MM.1S (cell line): ENCODE measurements at regions not wholly inside any gene's neighbourhood (a gene's known extent, or its start where the extent isn't known, plus 50 kb on each side); places are given as distances from the start of the nearest gene placed in this dataset.

ENCODE experiments used
- DNase-seq: peaks from one replicate; pipeline ENCODE4 v3.0.0-alpha.2; 2015
- H2AFZ ChIP-seq: fragments of 300-600 bp; sonication (generic); 2 replicates; pipeline ENCODE4 v1.6.0; 2016; ENCODE audit warnings: antibody characterized with exemption, low read length
- H3F3A ChIP-seq: fragments of 300-600 bp; sonication (generic); 2 replicates; pipeline ENCODE4 v1.6.1; 2016; ENCODE audit warnings: mild to moderate bottlenecking, antibody characterized with exemption, low read length, moderate library complexity, mixed read lengths; ENCODE audit not compliant: insufficient read depth
- H3K27ac ChIP-seq: fragments of 300-600 bp; sonication (generic); 2 replicates; pipeline ENCODE4 v1.5.1; 2016; ENCODE audit warnings: mild to moderate bottlenecking, low read length
- H3K27me3 ChIP-seq: fragments of 300-600 bp; sonication (generic); replicated peaks from 2 replicates; pipeline ENCODE4 v1.6.0; 2016; ENCODE audit warnings: low read length; ENCODE audit not compliant: insufficient read depth
- H3K36me3 ChIP-seq: fragments of 300-600 bp; sonication (generic); replicated peaks from 2 replicates; pipeline ENCODE4 v1.6.1; 2016; ENCODE audit warnings: mild to moderate bottlenecking, low read length, mixed read lengths; ENCODE audit not compliant: insufficient read depth
- H3K4me1 ChIP-seq: fragments of 300-600 bp; sonication (generic); 2 replicates; pipeline ENCODE4 v1.6.1; 2016; ENCODE audit warnings: low read length, mixed read lengths
- H3K4me2 ChIP-seq: fragments of 300-600 bp; sonication (generic); 2 replicates; pipeline ENCODE4 v1.6.0; 2016; ENCODE audit warnings: low read depth, low read length
- H3K4me3 ChIP-seq: fragments of 300-600 bp; sonication (generic); 2 replicates; pipeline ENCODE4 v1.5.1; 2016; ENCODE audit warnings: low read length, mixed read lengths
- H3K79me2 ChIP-seq: fragments of 300-600 bp; sonication (generic); 2 replicates; pipeline ENCODE4 v1.6.1; 2016; ENCODE audit warnings: mixed run types, low read length, mixed read lengths
- H3K9ac ChIP-seq: fragments of 300-600 bp; sonication (generic); 2 replicates; pipeline ENCODE4 v1.6.1; 2016; ENCODE audit warnings: low read length, mixed read lengths
- H3K9me2 ChIP-seq: fragments of 300-600 bp; sonication (generic); replicated peaks from 2 replicates; pipeline ENCODE4 v1.6.1; 2016; ENCODE audit warnings: mild to moderate bottlenecking, low read length, mixed read lengths; ENCODE audit not compliant: insufficient read depth
- H3K9me3 ChIP-seq: fragments of 300-600 bp; sonication (generic); replicated peaks from 2 replicates; pipeline ENCODE4 v1.6.1; 2016; ENCODE audit warnings: mild to moderate bottlenecking, low read length, mixed read lengths; ENCODE audit not compliant: insufficient read depth
- H4K20me1 ChIP-seq: fragments of 300-600 bp; sonication (generic); 2 replicates; pipeline ENCODE4 v1.6.1; 2016; ENCODE audit warnings: mild to moderate bottlenecking, low read length, moderate library complexity, mixed read lengths; ENCODE audit not compliant: insufficient read depth
- EZH2 ChIP-seq: fragments of 300-600 bp; sonication (generic); optimal IDR thresholded peaks from 2 replicates; pipeline ENCODE3; 2017; ENCODE audit warnings: low read depth, mild to moderate bottlenecking, antibody characterized with exemption, low read length, mixed read lengths
- EZH2phosphoT487 ChIP-seq: fragments of 300-600 bp; sonication (generic); IDR thresholded peaks from 2 replicates; pipeline ENCODE4 v1.6.1; 2018; ENCODE audit warnings: antibody characterized with exemption, low read length
- TF ChIP-seq, protein P1 (sequence below): fragments of 300-600 bp; sonication (generic); IDR thresholded peaks from 2 replicates; pipeline ENCODE4 v1.5.1; 2016; ENCODE audit warnings: antibody characterized with exemption, low read length, mixed read lengths

DNA sequence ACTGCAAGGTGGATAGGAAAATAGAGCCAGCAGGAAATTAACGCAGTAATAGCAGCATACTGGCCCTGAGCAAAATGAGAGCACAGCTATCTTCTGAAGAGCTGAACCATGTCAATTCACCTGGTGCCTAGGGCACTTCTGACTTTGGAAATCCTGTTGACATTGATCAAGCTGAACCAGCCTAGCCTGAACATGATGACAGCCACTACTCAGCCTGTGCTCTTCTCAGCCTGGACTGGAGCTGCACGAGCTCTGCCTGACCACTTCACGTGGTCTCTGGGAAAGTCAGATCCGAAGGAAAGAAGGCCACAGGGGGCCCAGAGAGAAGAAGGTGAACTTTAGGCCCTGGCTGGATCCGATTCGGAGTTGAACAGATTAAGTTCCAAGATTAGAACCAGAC is 421.9 kb downstream of the LPIN1 start:
- no peaks in the 10 kb centered on the region for H3K36me3 ChIP-seq
- H3K9ac ChIP-seq = no peak overlapping the region
- H4K20me1 ChIP-seq = no peaks in the 10 kb centered on the region
- H3K27ac ChIP-seq = no peak overlapping the region
- H3K4me2 ChIP-seq = no peak overlapping the region
- H3K4me3 ChIP-seq = no peak overlapping the region
- no peak for DNase-seq
- no peaks in the 10 kb centered on the region for H3K9me2 ChIP-seq
- no peaks in the 10 kb centered on the region for H3K79me2 ChIP-seq
- no peaks in the 10 kb centered on the region for H3K4me1 ChIP-seq
- TF ChIP-seq EZH2 (no peak), EZH2phosphoT487 (no peak)
- TF ChIP-seq, protein P1, sequence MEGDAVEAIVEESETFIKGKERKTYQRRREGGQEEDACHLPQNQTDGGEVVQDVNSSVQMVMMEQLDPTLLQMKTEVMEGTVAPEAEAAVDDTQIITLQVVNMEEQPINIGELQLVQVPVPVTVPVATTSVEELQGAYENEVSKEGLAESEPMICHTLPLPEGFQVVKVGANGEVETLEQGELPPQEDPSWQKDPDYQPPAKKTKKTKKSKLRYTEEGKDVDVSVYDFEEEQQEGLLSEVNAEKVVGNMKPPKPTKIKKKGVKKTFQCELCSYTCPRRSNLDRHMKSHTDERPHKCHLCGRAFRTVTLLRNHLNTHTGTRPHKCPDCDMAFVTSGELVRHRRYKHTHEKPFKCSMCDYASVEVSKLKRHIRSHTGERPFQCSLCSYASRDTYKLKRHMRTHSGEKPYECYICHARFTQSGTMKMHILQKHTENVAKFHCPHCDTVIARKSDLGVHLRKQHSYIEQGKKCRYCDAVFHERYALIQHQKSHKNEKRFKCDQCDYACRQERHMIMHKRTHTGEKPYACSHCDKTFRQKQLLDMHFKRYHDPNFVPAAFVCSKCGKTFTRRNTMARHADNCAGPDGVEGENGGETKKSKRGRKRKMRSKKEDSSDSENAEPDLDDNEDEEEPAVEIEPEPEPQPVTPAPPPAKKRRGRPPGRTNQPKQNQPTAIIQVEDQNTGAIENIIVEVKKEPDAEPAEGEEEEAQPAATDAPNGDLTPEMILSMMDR = no peak
- no peak overlapping the region for H2AFZ ChIP-seq
- H3K9me3 ChIP-seq = no peaks in the 10 kb centered on the region
- H3F3A ChIP-seq = no peaks in the 10 kb centered on the region
- H3K27me3 ChIP-seq = no peaks in the 10 kb centered on the region

DNA sequence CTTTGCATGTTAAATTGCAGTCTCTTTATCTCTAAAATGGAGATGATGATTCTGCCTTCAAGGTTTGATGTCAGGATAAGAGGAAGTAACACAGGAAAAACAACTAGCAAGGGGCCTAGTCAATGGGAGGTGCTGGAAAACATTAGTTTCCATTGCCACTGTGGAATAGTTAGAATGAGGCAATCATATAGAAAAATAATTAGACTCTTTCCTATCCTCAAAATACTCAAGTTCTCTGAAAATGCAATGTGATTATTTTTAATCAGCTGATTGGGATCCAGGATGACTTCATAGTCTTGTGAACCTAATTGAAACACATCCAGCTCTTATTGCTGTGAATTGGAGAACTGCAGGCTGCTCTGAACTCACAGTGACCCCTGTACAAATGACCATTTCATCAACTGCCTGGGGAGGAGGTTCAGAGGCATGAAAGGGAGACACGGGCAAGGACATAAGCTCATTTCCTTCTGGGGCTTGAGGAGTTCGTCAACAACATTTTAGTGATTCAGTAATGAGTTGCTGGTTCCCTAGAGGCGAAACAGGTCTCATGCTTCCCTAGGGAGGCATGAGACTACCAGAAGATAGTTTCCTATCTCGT is 422.5 kb downstream of the LPIN1 start:
- H3K9ac ChIP-seq = no peak overlapping the region
- no peaks in the 10 kb centered on the region for H3K9me3 ChIP-seq
- no peaks in the 10 kb centered on the region for H4K20me1 ChIP-seq
- H3K4me2 ChIP-seq = no peak overlapping the region
- H3K36me3 ChIP-seq = no peaks in the 10 kb centered on the region
- no peaks in the 10 kb centered on the region for H3F3A ChIP-seq
- no peak overlapping the region for H3K27ac ChIP-seq
- H3K27me3 ChIP-seq = no peaks in the 10 kb centered on the region
- no peak overlapping the region for H2AFZ ChIP-seq
- H3K4me3 ChIP-seq = no peak overlapping the region
- no peaks in the 10 kb centered on the region for H3K4me1 ChIP-seq
- TF ChIP-seq EZH2 = no peak
- TF ChIP-seq, protein P1 = no peak
- TF ChIP-seq EZH2phosphoT487 = no peak
- no peak for DNase-seq
- no peaks in the 10 kb centered on the region for H3K79me2 ChIP-seq
- H3K9me2 ChIP-seq = no peaks in the 10 kb centered on the region

DNA sequence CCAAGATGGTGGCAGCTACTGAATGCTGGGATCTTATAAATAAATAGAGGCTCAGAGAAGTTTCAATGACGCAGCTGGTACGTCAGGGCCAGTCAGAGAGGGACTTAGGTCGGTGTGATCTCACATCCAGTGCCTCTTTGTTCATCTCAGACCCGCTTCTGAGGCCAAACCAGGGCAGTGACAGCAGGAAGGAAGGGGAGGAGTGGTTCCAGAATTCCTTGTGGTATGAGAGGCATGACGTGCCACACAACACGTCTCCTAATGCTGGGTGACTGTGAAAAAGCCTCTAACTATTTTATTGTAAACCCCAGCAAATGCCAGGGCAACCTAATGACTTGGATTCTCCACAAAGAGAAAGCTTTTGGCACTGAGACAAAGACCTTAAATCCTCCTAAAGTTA is 423.3 kb downstream of the LPIN1 start:
- H3K4me2 ChIP-seq = no peak overlapping the region
- no peak for DNase-seq
- H2AFZ ChIP-seq = no peak overlapping the region
- no peaks in the 10 kb centered on the region for H3K79me2 ChIP-seq
- H4K20me1 ChIP-seq = no peaks in the 10 kb centered on the region
- no peaks in the 10 kb centered on the region for H3K27me3 ChIP-seq
- H3K9me2 ChIP-seq = no peaks in the 10 kb centered on the region
- H3K4me1 ChIP-seq = no peaks in the 10 kb centered on the region
- no peak overlapping the region for H3K27ac ChIP-seq
- no peaks in the 10 kb centered on the region for H3K36me3 ChIP-seq
- no peak for TF ChIP-seq EZH2
- no peak for TF ChIP-seq EZH2phosphoT487
- TF ChIP-seq, protein P1 = no peak
- no peak overlapping the region for H3K4me3 ChIP-seq
- H3K9ac ChIP-seq = no peak overlapping the region
- no peaks in the 10 kb centered on the region for H3K9me3 ChIP-seq
- H3F3A ChIP-seq = no peaks in the 10 kb centered on the region
